Renal cortex interstitium (tissue), 11 donors: ENCODE measurements at regions not wholly inside any gene's neighbourhood (a gene's known extent, or its start where the extent isn't known, plus 50 kb on each side); places are given as distances from the start of the nearest gene placed in this dataset.
"Not testable (repeated sequence)": the region's sequence is repeated elsewhere in the genome, so short reads cannot be mapped to it uniquely, and the experiment has no call there.

ENCODE experiments used
- DNase-seq, 11 donors: peaks; one replicate each; pipeline ENCODE4 v3.0.0-alpha.2; 2013; ENCODE audit warnings: low read depth in 9 of 11, low spot score in 4 of 11; ENCODE audit errors: extremely low read depth in 1 of 11

DNA sequence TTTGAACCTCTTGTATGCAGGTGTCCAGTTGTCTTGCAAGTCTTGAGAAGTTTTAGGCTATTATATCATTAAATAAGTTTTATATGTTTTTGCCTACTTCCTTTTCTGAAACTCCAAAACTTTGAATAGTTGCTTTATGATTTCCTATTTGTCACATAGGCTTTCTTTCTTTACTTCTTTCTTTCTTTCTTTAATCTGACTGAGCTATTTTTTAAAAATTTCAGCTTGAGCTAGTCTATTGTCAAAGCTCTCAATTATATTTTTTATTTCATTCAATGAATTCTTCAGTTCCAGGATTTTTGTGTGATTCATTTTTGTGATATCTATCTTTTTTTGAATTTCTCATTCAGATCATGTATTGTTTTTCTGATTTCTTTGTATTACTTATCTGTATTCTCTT is 102.1 kb upstream of the TMEM178A start:
- no peak for DNase-seq

DNA sequence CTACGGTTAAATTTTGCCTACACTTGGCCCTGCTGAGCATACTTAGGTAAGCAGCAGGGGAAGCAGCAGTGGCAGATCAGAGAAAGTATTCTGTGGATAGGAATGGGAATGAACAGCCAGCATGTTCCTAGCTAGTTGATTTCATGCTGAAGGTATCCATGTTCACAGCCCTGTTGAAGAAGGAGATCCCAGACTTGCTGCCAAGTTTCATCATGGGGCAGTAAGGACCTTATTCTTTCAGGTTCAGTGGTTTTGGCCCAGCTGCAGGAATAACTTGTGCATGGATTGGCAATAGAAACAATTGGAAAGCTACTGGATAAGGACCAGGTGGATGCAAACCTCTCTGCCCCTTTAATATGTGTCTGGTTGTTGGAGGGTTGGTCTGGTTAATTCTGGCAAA is 98.2 kb upstream of the TMEM178A start:
- DNase-seq = no peak

DNA sequence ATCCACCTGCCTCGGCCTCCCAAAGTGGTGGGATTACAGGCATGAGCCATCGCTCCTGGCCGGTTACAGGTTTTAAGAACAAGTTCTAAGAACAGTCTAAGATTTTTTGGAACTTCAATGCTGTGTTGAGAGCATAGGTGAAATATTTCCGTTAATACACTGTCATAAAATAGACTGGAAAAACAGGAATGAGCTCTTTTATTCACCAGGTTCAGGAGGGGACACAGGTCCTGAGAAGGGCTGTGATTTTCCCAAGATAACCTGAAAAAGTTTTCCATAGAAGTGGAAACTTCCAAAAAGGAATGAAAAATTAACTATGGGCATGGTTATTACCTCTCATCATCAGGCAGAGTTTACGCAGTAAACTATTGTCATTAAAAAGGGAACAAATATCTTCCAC is 97.6 kb upstream of the TMEM178A start:
- peak in 2 of 11 donors; percentile 5 to 25 for DNase-seq

DNA sequence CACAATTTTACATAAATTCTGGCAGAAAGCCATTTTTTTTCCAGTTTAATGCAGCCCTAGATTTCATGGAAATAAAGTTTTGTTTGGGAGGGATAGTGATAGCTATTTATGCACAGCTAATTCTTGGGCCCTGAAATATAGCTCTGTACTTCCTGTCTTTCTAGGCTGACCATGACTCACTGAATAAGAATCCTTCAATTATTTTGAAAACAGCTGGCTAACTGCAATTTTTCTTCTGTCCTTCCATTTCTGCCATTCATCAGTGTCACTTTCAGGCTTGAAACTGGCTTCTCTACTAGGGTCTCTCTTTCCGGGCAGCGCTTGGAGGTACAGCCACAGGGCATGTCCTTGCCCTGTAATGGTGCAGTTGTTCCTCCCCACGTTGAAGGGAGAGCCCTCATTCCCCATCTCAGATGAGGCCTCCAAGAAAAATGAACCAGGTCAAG is 97.1 kb upstream of the TMEM178A start:
- peak in 10 of 11 donors; percentile 35 to 78 (median 54) for DNase-seq

DNA sequence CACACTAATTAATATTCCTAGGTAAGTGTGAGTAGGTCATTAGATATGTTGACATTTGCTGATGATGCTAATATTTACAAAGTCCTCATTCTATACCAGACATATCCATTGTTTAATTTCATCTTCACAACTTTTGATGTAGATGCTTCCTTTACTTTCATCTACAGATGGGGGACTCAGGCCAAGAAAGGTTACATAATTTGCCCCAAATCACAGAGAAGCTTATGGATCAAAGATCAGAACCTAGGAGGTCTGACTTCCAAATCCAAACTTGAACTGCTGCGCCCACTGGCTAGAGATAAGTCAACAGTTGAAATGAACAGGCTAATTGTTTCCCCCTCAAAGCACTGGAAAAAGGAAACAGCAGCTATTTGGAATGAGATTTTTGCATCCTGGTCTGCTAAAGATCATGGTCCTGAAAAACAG is 95.6 kb upstream of the TMEM178A start:
- DNase-seq = no peak

DNA sequence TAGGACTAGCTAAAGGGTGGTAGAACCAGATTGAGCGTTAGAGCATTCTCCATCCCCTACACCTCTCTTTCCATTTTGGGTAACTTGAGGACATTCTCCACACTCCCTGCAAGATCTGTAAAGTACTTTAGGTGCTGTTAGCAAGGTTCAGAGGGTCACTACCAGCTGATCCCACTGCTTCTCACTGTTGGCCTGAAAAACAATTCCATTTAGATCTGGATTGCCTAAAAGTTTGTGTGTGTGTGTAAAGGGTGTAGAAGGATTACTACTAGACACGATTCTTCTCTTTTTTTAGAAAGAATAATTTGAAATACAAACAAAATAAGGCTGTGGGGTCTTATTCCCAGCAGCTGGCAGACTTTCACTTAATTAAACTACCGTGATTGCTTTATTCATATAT is 95.1 kb upstream of the TMEM178A start:
- DNase-seq = no peak

DNA sequence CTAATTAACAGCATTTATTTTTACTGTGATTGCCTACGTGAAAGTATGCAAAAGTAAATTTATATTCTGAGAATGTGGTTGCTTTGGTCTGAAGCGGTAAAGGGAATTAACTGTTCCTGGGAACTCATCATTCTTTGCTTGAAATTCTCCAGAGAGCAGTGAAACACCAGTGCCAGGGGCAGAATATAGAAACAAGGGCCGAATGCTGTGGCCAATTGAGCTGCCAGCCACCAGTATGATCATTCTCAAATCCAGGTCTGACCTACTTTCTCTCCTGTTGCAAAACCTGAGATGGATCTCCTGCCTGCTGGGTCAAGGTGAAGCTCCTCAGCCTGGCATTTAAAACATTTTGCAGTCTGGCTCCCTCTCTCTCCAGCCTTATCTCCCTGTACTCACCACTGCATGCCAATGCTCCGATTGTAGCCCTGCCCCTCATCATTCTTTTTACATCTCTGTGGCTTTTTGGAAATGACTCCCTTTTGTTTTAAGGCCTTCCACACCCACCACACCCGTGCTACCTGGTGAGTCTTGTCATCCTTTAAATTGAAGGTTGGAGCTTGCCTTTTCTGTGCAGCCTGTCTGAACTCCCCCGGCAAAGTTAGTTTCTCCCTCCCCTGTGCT is 94.5 kb upstream of the TMEM178A start:
- no peak for DNase-seq

DNA sequence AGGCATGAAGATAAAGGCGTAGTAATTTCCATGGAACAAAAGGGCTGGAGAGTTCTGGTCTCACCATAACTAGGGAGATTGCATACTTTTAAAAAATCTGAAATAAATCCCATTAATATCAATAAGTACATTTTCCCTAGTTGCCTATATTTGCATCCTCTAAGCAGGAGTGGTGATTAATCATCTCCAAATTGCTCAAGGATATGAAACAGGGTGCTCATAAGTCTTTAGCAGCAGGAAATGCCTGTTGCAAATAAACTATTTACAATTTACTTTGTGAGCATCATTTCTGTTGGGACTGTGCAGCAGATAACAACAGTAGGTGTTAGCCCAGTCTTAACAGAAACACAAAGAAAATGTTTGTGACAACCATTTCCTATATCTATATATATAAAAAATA is 92.4 kb upstream of the TMEM178A start:
- no peak for DNase-seq

DNA sequence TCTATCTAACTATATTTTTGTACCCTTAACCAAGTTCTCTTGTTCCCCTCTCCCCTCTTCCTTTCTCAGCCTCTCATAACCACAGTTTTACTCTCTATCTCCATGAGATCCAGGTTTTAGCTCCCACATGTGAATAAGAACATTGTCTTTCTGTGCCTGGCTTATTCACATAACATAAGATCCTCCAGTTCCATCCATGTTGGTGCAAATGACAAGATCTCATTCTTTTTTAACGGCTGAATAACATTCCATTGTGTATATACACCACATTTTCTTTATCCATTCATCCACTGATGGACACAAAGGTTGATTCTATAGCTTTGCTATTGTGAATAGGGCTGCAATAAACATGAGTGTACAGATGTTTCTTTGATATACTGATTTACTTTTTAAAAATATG is 83.9 kb upstream of the TMEM178A start:
- DNase-seq = no peak

DNA sequence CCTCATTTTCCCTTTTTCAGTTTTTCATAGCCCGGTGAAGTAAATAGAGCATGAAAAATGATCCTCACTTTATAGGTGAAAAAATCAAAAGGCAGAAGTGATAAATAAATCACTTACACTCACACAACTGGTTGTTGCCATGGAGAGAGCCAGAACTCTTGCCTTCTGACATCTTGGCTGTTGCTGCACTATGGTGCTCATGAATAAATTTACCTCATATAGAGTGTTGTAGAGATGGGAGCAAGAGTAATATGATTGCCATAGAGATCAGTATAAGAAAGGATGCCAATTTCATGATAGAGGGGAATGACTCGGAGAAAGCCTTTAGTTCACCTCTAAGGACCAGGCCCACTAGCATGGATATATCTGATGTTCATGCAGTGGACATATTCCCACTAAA is 82.5 kb upstream of the TMEM178A start:
- no peak for DNase-seq

DNA sequence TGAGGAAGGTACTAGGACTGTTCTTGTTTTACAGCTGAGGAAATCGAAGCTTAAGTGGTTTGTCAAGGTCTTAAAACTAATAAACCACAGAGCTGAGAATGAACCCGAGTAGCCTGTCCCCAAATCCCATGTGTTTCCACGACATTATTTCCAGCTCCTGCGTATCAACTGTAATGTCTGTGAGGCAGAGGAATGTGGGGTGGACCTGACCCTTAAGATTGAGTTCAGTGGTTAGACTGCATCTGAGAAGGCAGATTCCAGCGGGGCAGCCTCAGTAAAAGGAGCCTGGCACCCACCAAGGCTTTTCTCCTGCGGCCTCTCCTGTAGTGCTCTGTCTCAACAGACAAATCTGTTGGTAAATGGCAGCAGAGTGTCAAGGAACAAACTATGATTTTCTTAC is 81.9 kb upstream of the TMEM178A start:
- peak in 1 of 11 donors; percentile 41 for DNase-seq

DNA sequence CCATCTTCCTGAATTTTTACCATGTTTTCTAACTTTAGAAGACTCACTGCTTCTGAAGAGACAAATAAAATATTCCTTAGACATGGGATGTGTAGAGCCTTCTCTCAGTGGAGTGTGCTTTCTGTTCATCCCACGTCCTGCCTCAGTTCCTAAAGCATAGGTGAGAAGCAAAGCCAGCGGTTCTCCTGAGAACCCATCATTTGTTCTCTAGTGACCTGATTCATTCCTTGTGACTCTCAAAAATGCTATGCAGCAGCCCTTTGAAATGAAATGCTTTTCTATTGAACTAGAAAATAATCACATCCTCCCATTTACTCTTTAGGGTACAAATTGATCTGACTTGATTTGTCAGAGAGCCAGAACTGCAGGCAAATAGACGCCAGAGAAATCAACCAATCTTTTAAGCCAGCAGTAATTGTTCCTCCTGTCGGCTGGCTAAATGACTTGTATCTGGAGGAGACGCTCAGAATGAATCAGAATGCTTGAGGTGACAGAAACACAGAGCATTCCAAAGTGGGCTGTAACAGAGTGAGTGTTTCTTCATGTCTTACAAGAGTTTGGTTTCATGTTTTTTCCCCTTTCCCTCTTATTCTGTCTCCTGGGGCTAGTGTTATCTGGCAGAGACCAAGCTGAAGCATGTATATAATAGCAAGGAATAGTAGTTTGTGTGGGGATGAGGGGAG is 81.3 kb upstream of the TMEM178A start:
- DNase-seq = no peak

DNA sequence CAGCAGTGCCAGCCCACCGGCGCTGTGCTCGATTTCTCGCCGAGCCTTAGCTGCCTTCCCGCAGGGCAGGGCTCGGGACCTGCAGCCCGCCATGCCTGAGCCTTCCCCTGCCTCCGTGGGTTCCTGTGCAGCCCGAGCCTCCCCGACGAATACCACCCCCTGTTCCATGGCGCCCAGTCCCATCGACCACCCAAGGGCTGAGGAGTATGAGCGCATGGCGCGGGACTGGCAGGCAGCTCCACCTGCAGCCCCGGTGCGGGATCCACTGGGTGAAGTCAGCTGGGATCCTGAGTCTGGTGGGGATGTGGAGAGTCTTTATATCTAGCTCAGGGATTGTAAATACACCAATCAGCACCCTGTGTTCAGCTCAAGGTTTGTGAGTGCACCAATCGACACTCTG is 80.2 kb upstream of the TMEM178A start:
- not testable (repeated sequence) for DNase-seq

DNA sequence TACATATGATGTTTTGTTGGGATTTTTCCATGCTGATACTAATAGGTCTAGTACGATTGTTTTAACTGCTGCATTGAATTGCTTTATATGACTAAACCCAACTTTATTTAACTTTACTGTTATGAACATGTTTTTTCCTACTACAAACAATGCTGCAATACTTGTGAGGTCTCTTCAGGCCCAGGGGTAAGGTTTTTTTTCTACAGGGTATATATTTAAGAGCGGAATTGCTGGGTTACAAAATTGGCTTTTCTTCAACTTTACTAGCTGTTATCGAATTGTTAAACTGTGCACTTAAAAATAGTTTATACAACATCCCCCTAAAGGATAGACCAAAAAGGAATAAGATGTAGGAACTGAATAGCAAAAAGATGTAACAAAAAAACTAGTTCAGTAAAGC is 78.5 kb upstream of the TMEM178A start:
- DNase-seq = no peak

DNA sequence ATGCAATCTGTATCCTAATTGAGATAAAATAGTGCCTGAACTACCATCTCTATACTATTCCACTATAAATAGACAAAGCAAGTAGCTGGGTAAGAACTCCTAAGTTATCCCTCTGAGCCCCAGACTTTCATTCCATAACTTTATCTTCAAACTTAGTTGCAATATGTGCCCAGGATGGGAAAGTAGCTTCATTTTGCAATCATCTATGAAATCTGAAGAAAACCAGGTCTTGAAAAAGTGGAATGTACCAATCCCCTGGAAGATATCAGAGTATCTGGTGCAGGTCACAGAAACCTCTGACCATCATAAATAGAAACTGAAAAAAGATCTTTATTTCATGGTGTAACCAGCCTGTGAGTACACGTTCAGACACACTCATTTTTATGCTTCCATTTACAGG is 78.1 kb upstream of the TMEM178A start:
- no peak for DNase-seq

DNA sequence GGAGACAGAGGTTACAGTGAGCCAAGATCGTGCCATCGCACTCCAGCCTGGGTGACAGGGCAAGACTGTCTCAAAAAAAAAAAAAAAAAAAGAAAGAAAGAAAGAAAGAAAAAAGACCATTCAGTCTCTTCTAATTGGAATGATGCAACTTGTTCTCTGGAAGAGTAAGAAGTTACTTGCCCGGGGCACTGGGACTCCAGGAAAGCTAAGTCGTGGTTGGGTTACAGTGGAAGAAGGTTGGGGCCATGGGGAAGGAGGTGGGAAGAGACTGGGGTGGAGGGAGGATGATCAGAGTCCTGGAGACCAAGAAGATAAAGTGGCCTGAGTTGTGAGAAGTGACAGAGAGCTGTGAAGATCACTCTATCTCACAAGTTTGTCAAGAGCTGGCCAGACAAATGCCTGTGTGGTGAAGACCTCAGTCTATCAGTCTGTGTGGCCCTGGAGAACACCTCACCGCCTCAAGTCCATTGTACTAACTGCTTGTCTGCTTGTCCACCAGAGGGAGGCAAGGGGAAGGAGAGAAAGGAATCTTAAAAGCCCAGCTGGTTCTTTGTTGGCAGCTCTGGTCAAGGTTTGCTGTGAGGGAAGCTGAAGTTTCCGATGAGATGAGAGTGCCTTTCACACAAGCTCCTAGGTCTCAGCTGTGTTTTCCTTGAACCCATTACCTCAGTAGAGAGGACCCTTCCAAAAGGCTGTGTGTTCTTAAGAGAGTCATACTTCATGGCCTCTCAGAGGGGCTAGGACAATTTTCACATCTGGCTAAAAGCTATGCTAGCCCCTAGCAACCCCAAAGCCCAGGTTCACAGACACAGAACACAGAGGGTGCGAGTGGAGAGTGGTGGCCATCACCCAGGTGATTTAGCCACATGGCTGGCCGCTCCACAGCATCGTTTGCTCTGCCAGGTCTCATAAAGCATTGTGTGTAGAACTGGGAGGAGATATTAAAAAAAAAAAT is 72.0 kb upstream of the TMEM178A start:
- DNase-seq = peak in 8 of 11 donors; percentile 26 to 67 (median 50)

DNA sequence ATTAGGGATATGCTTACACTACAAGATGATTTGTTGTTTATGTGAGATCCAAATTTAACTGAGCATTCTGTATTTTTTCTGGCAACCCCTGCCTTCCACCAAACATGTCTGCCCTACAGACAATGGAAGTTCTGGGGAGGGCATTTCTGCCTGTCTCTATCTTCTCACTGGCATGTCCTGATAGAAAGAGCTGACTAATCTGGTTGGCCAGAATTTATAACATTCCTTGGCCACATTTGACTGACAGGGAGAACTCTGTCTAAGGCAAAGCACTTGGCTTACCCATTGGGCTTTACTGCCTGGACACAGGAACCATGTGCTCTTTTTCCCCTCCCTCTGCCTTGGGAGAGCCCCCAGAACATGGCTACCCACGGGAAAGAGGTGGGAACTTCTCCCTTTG is 70.6 kb upstream of the TMEM178A start:
- DNase-seq = no peak

DNA sequence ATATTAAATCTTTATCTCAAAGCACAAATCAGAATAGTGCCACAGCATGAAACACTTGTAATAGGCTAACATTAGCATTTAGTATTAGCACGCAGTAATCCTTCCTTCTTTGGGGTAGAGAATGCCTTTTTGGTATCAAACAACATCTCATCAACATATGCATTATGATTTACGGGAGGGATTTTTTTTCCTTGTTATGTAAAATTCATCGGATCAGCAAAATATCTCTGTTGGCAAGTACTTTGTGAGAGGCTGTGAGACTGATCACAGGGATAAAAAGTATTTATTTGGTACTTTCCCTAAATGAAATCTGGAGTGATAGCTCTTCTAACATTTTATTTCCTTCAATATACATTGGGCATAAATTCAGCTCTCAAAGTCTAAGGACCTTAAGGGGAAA is 68.4 kb upstream of the TMEM178A start:
- DNase-seq = no peak

DNA sequence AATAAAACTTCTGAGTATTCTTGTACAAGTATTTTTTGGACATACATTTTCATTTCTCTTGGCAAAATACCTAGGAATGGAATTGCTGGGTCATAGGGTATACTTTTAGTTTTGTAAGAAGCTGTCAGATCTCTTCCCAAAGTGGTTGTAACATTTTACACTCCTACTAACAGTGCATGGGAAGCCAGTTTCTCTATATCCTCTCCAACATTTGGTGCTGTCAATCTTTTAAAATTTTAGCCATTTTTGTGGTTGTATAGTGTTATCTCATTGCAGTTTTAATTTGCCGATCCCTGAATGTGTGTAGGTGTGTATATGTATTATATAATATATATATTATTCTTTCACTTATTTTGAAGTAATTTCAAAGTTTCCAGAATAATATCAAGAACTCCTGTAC is 63.1 kb upstream of the TMEM178A start:
- no peak for DNase-seq

DNA sequence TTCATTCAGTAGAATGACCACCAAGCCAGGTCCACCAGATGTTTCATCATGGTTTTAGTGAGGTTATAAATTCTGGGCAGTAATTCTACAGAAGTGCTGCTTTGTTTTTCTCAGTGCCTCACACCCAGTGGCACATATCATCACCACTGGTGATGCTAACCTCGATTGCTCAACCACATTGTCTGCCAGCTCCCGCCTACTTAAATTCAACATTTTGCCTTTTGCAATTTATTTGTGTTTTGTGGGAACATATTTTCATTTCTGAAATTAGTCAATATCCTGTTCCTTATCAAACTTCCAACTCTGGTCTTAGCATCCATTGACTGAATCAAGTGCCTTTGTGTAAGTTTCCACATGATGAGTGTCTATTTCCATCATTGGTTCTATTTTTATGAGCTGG is 62.3 kb upstream of the TMEM178A start:
- DNase-seq = no peak
